Erythroblast (primary cell): ENCODE measurements at regions not wholly inside any gene's neighbourhood (a gene's known extent, or its start where the extent isn't known, plus 50 kb on each side); places are given as distances from the start of the nearest gene placed in this dataset.
A peak's percentile ranks its signal among the peaks of the same experiment; 100 is the strongest.

Experiments used
- DNase-seq, 2 experiments: peaks; one replicate each; lab custom pipeline; 2025; lab: John Stamatoyannopoulos, UW
- GATA1 ChIP-seq: IDR thresholded peaks from 2 replicates; pipeline ENCODE4 v1.6.1; 2011; ENCODE audit warnings: low read depth, mild to moderate bottlenecking, control low read depth, low read length, moderate library complexity
- POLR2A ChIP-seq: IDR thresholded peaks from 2 replicates; pipeline ENCODE4 v1.6.1; 2011; ENCODE audit warnings: mild to moderate bottlenecking, low read length

- TF ChIP-seq GATA1 (no peak), POLR2A (no peak)
- no peak for DNase-seq
Measured at GRCh38 chr9:105144841-105145240, 99.6 kb upstream of the SLC44A1 start.

DNA sequence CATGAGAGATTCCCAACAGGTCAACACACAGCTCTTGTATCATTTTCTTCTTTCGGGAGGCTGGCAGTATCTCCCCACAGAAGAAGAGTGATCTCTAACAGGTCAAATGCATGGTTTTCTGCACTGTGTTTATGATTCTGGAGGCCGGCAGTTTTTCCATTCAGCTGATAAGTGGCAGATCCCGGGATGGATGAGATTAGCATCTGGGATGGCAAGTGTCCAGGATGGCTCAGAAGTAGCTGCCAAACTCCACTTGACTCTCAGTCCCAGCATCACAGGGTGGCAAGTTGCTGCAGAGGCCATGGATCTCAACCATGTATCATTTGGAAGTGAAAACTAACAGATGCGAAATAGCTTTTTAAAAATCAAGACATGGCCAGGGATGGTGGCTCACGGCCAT lies 97.8 kb upstream of the SLC44A1 start:
- no peak for TF ChIP-seq POLR2A
- no peak for DNase-seq

DNA sequence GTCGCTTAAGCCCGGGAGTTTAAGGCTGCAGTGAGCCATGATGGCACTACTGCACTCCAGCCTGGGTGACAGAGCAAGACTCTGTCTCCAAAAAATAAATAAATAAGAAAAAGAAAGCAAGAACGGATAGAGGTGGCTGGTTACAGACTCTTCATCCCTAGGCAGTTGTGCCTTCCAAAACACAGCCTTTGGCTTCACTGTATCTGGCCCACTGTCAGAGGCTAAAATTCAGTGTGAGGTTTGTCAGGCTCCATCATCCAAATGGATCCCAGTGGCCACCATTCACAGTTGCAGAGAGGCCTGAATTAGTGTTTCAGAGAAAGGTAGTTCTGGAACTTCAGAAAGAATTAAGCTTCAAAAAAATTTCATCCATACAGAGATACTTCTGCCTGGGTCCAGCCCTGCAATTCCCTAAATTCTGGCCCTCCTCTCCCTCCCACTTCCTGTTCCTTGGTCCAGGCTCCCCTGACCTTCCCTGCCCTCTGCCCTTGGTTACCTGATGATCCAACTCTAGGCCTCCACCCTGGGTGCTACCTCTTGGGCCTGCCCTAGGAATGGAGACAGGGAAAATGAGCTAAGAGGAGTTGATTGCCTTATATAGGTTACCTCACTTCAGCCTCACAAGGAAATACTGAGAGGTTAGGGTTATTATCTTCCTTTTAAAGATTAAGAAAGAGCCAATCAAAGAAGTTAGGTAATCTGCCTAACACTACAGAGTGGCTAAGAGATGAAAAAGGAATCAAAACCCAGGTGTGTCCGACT lies 97.2 kb upstream of the SLC44A1 start:
- TF ChIP-seq GATA1 (no peak), POLR2A (no peak)
- DNase-seq = no peak

DNA sequence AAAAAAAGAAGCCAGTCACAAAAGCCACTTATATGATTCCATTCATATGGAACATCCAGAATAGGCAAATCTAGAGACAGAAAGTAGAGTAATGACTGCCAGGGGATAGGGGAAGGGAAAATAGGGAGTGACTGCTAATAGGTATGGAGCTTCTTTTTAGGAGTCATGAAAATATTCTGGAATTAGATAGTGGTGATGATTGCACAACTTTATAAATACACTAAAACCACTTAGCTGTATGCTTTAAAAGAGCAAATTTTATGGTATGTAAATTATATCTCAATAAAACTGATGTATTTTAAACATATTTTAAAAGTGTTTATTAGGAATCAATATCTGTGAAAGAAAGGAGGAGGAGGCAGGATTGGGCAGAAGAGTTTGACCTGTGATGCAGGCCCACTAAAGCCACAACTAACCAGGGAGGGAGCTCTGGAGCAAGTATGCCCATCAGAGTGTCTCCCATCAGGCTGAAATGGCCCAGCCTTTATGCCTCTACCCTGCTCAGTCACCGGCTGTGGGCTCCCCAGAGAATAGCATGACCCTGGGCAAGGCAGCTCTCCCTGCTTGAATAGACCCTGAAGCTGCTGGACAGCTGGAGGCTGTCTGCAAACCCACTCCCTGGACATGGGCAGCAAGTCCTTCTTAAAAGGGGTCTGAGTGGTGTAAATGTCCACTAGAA lies 96.0 kb upstream of the SLC44A1 start:
- TF ChIP-seq GATA1 (no peak), POLR2A (no peak)
- DNase-seq = peak in 1 of 2 experiments; percentile 11

GRCh38 chr9:105150991-105151685 lies 93.3 kb upstream of the SLC44A1 start:
- DNase-seq = no peak
- no peak for TF ChIP-seq GATA1
- TF ChIP-seq POLR2A = no peak

GRCh38 chr9:105151686-105151995 lies 92.8 kb upstream of the SLC44A1 start:
- DNase-seq = no peak
- TF ChIP-seq GATA1 (no peak), POLR2A (no peak)

DNA sequence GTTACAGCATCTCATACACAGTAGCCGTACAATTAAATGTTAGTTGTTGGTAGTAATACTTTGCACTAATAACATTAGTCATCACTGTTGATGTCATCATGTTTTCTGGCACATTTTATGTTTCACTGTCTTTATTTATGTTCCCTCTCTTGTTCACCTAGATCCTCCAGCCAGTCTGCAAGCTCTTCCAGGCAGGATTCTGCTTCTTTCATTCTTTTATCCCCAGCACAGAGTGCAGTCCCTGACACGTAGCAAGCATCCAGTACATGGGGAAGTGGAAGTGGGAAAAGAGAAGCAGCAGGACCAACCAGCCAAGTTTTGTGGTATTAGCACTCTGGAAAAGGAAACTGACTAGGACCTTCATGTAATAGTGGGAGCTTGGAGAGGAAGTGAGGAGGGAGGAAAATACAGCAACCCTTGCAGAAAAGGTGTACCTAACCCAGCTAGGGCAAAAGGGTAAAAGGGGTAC lies 89.7 kb upstream of the SLC44A1 start:
- TF ChIP-seq GATA1 (no peak), POLR2A (no peak)
- DNase-seq = peak; percentile 20 to 69

- peak; percentile 79 to 82 for DNase-seq
- TF ChIP-seq POLR2A = no peak
- no peak for TF ChIP-seq GATA1
Measured at GRCh38 chr9:105157171-105157583, 87.3 kb upstream of the SLC44A1 start.

DNA sequence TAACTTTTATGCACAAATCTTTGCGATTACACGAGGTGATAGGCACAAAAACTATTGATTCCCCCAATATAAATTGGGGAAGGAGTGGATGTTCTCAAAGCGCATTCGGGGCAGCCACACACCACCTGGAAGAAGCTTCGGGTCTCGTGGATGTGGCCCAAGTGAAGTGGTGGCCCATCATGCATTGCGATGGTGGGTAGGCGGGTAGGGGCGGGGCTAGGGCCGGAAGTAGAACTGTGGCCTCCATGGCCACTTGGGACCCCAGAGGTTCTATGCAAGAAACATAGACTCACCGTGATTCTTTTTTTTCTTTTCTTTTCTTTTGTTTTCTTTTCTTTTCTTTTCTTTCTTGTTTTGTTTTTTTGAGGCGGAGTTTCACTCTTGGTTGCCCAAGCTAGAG lies 86.4 kb upstream of the SLC44A1 start:
- DNase-seq = no peak
- no peak for TF ChIP-seq POLR2A
- TF ChIP-seq GATA1 = no peak

DNA sequence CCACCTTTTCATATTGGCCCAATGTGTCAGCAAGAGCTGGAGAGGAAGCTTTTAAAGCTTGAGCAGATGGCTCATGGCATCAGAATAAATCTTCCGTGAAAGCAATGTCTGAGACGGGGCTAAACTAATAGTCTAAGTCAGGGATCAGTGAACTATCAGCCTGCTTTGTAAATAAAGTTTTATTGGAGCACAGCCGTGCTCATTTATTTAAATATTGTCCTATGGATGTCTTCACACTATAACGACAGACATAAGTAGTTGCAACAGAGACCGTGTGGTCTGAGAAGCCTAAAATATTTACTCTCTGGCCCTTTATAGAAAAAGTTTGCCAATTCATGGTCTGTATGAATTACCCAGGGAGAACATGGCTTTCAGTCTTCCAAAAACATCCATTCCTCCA lies 85.6 kb upstream of the SLC44A1 start:
- TF ChIP-seq POLR2A (no peak), GATA1 (no peak)
- no peak for DNase-seq

- no peak for TF ChIP-seq GATA1
- TF ChIP-seq POLR2A = no peak
- no peak for DNase-seq
Measured at GRCh38 chr9:105168870-105169319, 75.6 kb upstream of the SLC44A1 start.

- DNase-seq = no peak
Measured at GRCh38 chr9:105171076-105171475, 73.4 kb upstream of the SLC44A1 start.

GRCh38 chr9:105171589-105171988 lies 72.9 kb upstream of the SLC44A1 start:
- no peak for DNase-seq
- TF ChIP-seq GATA1 = no peak
- TF ChIP-seq POLR2A = no peak

More at GRCh38 chr9:105171076-105171475, 73.4 kb upstream of the SLC44A1 start:
- no peak for TF ChIP-seq POLR2A
- no peak for TF ChIP-seq GATA1

GRCh38 chr9:105172436-105172835 lies 72.0 kb upstream of the SLC44A1 start:
- TF ChIP-seq GATA1 (no peak), POLR2A (no peak)

More at GRCh38 chr9:105172436-105172835, 72.0 kb upstream of the SLC44A1 start:
- DNase-seq = no peak
